Progenitor cell of endocrine pancreas (in vitro differentiated cells): ENCODE measurements at regions not wholly inside any gene's neighbourhood (a gene's known extent, or its start where the extent isn't known, plus 50 kb on each side); places are given as distances from the start of the nearest gene placed in this dataset.

ENCODE experiments used
- DNase-seq: peaks from one replicate; pipeline ENCODE4 v3.0.0; 2021; ENCODE audit warnings: low spot score; ENCODE audit not compliant: unreplicated experiment
- H3K27ac Mint-ChIP-seq: 2 replicates; pipeline ENCODE4 v1.8.0; 2021; ENCODE audit warnings: mild to moderate bottlenecking, moderate library complexity, mixed read lengths
- H3K27me3 Mint-ChIP-seq: 2 replicates; pipeline ENCODE4 v1.8.0; 2021; ENCODE audit warnings: mixed read lengths
- H3K36me3 Mint-ChIP-seq: 2 replicates; pipeline ENCODE4 v1.8.0; 2022; ENCODE audit warnings: mixed read lengths; ENCODE audit not compliant: insufficient read depth
- H3K4me1 Mint-ChIP-seq: 2 replicates; pipeline ENCODE4 v1.8.0; 2021; ENCODE audit warnings: low read depth, mixed read lengths
- H3K4me3 Mint-ChIP-seq: 2 replicates; pipeline ENCODE4 v1.8.0; 2021; ENCODE audit warnings: low read depth, mild to moderate bottlenecking, moderate library complexity, mixed read lengths
- H3K9me3 Mint-ChIP-seq: 2 replicates; pipeline ENCODE4 v1.8.0; 2021; ENCODE audit warnings: low read depth, mixed read lengths
- TF ChIP-seq, protein P1 (sequence below): fragments of 200-600 bp; sonication (generic); IDR thresholded peaks from one replicate; pipeline ENCODE4 v1.5.0; 2021; ENCODE audit warnings: antibody characterized with exemption, mild to moderate bottlenecking; ENCODE audit not compliant: unreplicated experiment

DNA sequence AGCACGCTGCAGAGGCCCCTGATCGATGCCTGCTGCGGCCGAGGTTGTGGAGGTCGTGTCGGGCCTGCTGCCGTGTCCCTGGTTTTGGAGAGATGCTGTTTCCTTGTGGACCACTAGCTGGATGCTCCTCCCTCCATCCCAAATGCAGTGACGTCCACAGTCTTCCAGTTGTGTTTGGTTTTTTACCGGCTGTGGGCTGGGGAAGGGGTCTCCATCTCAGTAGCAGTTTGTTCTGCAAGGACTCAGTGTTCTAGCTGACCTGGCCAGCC, 143.0 kb upstream of the SHH start:
- DNase-seq: no peak
- Mint-ChIP-seq H3K9me3 (no peaks in the 10 kb centered on the region), H3K36me3 (no peaks in the 10 kb centered on the region), H3K27ac (no peak overlapping the region), H3K4me1 (peaks cover 16% of the 10 kb centered on the region), H3K27me3 (peaks cover 32% of the 10 kb centered on the region), H3K4me3 (no peak overlapping the region)
- TF ChIP-seq, protein P1, sequence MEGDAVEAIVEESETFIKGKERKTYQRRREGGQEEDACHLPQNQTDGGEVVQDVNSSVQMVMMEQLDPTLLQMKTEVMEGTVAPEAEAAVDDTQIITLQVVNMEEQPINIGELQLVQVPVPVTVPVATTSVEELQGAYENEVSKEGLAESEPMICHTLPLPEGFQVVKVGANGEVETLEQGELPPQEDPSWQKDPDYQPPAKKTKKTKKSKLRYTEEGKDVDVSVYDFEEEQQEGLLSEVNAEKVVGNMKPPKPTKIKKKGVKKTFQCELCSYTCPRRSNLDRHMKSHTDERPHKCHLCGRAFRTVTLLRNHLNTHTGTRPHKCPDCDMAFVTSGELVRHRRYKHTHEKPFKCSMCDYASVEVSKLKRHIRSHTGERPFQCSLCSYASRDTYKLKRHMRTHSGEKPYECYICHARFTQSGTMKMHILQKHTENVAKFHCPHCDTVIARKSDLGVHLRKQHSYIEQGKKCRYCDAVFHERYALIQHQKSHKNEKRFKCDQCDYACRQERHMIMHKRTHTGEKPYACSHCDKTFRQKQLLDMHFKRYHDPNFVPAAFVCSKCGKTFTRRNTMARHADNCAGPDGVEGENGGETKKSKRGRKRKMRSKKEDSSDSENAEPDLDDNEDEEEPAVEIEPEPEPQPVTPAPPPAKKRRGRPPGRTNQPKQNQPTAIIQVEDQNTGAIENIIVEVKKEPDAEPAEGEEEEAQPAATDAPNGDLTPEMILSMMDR: no peak

DNA sequence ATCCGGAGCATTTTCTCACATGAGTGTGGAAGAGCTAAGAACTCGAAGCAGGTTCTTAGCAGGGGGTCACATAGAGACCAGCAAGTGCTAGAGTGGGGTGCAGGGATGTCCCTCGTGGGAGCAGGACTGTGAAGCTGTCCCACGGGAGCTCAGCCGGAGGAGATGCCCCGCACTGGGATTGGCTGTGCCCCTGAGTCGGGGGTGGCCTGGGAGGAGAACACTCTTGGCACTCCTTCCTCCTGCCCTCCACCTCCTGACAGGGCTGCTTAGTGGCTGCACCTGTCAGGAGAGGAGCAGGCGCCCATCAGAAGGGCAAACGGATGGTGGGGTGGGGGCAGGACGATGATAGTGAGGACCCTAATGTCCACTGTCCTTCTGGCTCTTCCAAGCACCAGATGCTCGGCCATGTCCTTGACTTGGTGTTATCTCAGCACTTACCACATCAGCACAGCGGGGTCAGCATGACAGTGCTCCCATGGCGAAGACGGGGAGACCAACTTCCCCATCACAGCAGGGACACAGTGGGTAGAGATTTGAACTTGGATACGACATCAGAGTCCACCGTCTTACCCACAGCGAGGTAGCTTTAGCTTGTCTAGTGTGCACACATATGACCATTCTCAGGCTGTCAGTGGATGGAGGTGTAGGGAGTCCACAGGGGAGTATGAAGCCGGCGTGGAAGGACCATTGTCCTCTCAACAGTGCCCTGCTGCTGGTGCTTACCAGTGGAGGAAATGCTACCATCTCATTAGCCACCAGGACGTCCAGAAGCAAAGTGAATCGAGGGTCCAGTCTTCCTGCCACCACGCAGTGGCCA, 142.5 kb upstream of the SHH start:
- DNase-seq: no peak
- Mint-ChIP-seq H3K4me3 (no peak overlapping the region), H3K36me3 (no peaks in the 10 kb centered on the region), H3K27ac (no peak overlapping the region), H3K27me3 (peaks cover 29% of the 10 kb centered on the region), H3K9me3 (no peaks in the 10 kb centered on the region), H3K4me1 (peaks cover 17% of the 10 kb centered on the region)
- TF ChIP-seq, protein P1: no peak

DNA sequence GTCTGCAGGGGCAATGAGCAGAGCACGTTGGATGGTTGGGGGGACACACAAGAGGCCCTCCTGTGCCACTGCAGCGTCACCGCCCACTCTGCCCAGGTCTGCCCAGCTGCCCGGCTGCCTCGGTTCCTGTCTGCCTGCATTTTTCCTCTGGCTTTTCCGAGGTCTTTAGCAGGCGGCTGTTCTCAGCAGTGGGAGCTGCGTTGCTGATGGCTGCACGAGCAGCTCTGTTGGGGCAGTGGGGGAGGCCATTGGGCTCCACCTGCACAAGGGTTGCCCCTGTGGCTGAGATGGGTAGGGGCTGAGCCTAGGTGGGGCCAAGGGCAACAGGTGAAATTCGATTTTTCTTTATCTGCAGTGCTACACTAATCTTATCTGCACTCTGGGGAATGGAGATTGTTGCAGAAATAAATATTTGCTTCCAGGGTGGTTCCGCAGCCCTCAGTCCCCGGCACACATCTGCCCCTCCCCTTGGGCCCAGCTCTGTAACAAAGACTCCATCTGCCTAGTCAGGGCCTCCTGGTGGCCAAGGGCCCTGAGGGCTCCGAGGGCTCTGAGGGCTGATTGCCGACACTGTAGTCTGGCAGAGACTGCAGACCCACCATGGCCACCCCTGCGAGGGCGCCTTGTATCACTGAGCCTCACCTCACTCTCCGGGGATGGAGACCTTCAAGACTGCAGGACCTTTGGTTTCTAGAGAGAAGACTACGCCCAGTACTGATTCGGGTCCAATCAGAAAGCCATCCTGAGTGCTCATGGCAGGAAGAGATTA, 141.7 kb upstream of the SHH start:
- TF ChIP-seq, protein P1: peak; percentile 52
- Mint-ChIP-seq H3K36me3 (no peaks in the 10 kb centered on the region), H3K27me3 (peaks cover 34% of the 10 kb centered on the region), H3K27ac (no peak overlapping the region), H3K4me3 (no peak overlapping the region), H3K9me3 (no peaks in the 10 kb centered on the region), H3K4me1 (peaks cover 22% of the 10 kb centered on the region)
- peak; percentile 45 for DNase-seq

DNA sequence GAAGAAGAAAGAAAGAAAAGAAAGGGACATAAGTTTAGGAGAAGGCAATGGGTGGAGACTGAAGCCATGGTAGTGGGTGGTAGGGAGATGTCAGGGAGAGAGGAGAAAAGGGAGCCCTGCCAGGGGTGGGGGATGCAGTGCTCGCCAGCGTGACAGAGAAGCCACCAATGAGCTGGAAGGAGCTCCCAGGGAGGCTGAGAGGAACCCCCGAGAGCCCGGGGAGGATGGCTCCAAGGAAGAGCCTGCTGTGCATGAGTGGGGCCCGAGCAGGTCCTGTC, 141.2 kb upstream of the SHH start:
- Mint-ChIP-seq H3K4me1 (peaks cover 24% of the 10 kb centered on the region), H3K27ac (no peak overlapping the region), H3K27me3 (peaks cover 39% of the 10 kb centered on the region), H3K4me3 (no peak overlapping the region), H3K36me3 (no peaks in the 10 kb centered on the region), H3K9me3 (no peaks in the 10 kb centered on the region)
- TF ChIP-seq, protein P1: no peak
- DNase-seq: no peak

DNA sequence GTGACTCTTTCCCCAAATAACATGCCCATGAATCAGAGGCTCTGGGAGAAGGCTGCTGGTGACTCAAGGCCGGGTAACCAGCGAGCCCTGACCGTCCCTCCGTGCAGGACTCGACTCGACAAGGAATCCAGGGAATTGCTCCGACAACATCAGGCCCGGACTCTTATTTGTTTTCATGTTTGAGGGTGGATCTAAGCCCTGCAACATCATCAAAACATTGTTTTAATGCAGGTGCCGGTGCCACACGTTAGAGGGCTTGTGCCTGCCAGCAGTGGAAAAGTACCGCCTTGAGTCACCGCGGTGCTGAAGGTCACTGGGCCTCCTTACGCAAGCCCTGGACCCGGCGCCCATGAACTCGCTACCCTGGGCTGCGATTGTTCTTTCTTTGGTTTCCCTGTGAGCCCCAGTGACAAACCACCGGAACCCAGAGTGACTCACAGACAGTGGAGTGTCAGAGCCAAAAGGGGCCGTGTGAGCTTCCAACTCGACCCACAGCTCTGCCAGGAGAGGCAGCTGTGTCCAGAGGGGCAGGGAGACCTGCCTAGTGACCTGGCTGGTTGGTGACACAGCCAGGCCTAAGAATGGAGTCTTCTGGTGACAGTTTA, 139.4 kb upstream of the SHH start:
- Mint-ChIP-seq H3K4me1 (peaks cover 28% of the 10 kb centered on the region), H3K9me3 (no peaks in the 10 kb centered on the region), H3K27me3 (peaks cover 57% of the 10 kb centered on the region), H3K4me3 (no peak overlapping the region), H3K36me3 (no peaks in the 10 kb centered on the region), H3K27ac (no peak overlapping the region)
- TF ChIP-seq, protein P1: no peak
- no peak for DNase-seq
